ENCODE measurements at regions not wholly inside any gene's neighbourhood (a gene's known extent, or its start where the extent isn't known, plus 50 kb on each side); places are given as distances from the start of the nearest gene placed in this dataset.

DNA sequence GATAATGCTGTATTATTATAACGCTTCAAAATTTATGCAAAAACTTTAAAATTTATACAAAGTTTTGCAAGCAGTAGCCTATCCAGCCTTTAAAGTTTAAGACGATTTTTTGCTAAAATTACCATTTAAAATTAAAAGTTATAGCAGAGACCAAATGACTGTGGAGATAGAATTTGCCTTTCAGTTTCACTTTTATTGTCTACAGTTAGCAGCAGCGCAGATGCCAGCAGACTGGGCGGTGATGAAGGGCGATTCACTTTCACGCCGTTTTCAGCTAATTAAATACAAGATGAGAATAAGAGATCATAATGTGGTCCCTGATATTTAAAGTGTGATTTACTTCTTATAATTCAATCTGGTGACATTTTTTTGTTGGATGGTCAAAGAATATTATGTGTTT is 1381.5 kb upstream of the ADGRL3 start:
- TF ChIP-seq, protein P1, sequence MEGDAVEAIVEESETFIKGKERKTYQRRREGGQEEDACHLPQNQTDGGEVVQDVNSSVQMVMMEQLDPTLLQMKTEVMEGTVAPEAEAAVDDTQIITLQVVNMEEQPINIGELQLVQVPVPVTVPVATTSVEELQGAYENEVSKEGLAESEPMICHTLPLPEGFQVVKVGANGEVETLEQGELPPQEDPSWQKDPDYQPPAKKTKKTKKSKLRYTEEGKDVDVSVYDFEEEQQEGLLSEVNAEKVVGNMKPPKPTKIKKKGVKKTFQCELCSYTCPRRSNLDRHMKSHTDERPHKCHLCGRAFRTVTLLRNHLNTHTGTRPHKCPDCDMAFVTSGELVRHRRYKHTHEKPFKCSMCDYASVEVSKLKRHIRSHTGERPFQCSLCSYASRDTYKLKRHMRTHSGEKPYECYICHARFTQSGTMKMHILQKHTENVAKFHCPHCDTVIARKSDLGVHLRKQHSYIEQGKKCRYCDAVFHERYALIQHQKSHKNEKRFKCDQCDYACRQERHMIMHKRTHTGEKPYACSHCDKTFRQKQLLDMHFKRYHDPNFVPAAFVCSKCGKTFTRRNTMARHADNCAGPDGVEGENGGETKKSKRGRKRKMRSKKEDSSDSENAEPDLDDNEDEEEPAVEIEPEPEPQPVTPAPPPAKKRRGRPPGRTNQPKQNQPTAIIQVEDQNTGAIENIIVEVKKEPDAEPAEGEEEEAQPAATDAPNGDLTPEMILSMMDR (IDR thresholded peaks at IDR 0.05), result no peak

DNA sequence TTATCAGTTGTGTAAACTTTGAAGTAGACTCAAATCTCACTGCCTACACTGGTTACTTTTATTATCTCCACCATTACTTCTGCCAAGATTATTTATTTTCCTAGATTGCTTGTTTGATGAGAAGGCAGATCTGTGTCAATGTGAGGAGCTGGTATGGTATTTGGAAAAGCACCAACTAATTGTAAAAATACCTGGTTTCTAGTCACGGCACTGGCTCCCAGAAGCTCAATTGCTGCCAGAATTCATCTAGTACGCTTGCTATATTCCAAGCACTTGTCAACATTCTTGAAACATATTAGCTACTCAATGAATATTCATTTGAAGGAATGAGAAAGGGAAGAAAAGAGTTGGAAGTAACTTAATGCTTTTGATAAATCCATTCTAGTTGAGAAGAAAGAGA is 1376.8 kb upstream of the ADGRL3 start:
- TF ChIP-seq, protein P1 (IDR thresholded peaks at IDR 0.05), result no peak

DNA sequence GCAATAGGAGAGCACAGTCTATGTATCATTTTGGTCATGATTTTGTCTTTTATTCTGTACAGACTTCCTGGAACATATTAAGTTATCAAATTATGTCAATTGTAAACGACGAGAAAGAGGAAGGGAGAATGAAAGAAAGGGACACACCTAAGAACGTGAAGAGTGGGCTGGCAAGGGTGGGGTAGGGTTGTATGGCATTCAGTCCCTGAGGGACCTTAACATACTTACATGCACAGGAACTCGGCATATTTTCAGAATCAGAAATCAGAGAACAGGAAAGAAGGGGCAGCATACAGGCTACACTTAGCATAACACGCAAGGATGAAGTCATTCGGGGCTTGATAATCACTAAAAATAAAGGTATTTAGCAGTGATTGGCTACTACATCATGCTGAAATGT is 1375.0 kb upstream of the ADGRL3 start:
- TF ChIP-seq, protein P1 (IDR thresholded peaks at IDR 0.05), result no peak

DNA sequence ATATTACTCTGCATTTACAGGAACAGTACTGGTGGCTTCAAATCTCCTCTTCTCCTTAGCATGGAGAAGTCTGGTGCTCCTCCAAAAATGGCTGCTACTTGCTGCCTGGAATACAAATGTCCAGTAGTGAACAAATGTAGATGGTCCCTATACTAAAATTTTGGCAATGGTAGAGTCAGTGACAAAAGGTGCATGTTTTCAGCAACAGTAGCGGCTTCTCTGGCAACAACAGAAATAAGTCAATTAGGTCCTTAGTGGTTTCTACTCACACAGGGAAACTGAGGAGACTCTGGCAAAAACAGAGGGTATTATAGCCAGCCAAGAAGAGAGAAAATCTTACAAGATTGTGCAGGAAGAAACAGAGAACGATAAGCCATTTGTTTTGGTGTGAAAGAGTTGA is 1368.4 kb upstream of the ADGRL3 start:
- TF ChIP-seq, protein P1 (IDR thresholded peaks at IDR 0.05), result no peak

DNA sequence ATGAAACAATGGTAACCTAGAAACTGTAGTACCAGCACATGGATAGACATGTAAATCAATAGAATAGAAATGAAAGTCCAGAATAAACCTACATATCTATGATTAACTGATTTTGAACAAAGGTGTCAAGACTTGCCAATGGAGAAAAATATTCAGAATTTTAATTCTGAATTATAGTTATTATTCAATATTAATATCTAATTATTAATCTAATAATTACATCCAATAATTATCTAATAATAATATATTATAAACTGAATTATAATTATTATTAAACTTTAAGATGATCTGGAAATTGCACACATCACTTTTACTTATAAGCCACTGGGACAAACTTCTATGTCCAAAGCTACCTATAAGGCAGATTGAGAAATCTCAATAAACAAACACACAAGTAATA is 1365.2 kb upstream of the ADGRL3 start:
- TF ChIP-seq, protein P1 (IDR thresholded peaks at IDR 0.05), result no peak

DNA sequence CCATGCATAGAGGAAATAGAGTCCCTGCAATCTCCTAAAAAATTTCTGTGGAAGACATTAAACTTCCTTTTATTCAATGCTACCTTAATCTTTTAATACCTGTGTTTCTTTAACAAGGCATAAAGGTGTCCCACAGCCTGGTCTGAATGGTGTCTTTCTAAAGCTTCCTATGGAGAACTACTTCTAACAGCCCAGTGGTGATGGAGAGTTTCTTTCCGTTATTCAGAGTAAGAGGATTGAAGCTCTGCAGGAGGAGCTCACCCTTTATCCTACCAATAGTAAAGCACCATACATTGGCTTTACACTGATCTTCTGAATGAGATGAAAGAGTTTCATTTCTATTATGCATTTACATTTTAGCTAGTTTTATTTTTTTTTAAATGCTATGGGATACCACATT is 1362.4 kb upstream of the ADGRL3 start:
- TF ChIP-seq, protein P1 (IDR thresholded peaks at IDR 0.05), result no peak

DNA sequence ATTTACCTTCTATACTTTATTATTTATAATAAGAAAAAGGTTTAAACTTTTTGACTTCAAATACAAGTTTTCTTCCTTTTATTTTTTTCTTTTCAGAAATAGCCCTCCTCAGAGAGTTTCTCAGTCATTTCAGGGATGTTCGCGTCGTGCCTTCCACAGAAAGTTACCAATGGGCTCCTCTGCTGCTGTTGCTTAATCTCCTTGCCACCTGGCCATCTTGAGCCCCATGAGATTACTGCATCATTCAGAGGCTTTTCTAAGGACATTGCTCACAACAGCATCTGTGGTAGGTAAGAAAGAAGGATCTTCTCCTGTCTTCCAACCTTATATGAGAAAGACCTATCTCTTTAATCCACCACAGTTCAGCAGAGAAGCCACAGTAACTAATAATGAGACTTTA is 1361.9 kb upstream of the ADGRL3 start:
- TF ChIP-seq, protein P1 (IDR thresholded peaks at IDR 0.05), result no peak

DNA sequence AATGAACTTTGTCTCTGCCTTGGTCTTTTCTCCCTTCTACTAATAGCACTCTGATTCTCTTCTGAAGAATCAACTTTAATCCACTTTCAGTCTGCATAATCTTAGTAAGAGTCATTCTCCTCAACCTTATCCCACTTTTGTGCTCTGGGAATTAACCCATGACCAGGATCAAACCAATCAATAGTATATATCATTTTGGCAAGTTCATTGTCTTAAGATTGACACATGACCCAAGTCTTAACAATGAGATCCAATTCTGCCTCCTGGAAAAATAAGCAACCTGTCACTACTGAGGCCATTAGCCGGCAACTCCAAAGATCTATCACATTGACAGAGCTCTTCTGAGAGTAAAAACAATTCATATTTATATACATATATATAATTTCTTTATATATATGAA is 1358.4 kb upstream of the ADGRL3 start:
- TF ChIP-seq, protein P1 (IDR thresholded peaks at IDR 0.05), result no peak
